Central memory CD8-positive, alpha-beta T cell (primary cell): ENCODE measurements at regions not wholly inside any gene's neighbourhood (a gene's known extent, or its start where the extent isn't known, plus 50 kb on each side); places are given as distances from the start of the nearest gene placed in this dataset.

Experiments used
- ATAC-seq: fragments of 150-1000 bp; cut with Tn5 transposase; replicated peaks from 2 replicates; pipeline ENCODE4 v1.10.0; 2022; ENCODE audit warnings: mild to moderate bottlenecking, moderate FRiP score, moderate number of reproducible peaks; ENCODE audit not compliant: poor library complexity, severe bottlenecking; ENCODE audit errors: extremely low read depth
- DNase-seq, 2 donors: peaks; one replicate each; pipeline ENCODE4 v3.0.0; 2021; ENCODE audit warnings: low spot score in 2 of 2
- H3K27ac Mint-ChIP-seq: one replicate; pipeline ENCODE4 v1.8.0; 2022; ENCODE audit warnings: low read depth, mild to moderate bottlenecking, moderate library complexity, mixed read lengths
- H3K27me3 Mint-ChIP-seq: one replicate; pipeline ENCODE4 v1.8.0; 2022; ENCODE audit warnings: mixed read lengths
- H3K36me3 Mint-ChIP-seq: one replicate; pipeline ENCODE4 v1.8.0; 2022; ENCODE audit warnings: mild to moderate bottlenecking, moderate library complexity, mixed read lengths; ENCODE audit not compliant: insufficient read depth
- H3K4me1 Mint-ChIP-seq: one replicate; pipeline ENCODE4 v1.8.0; 2022; ENCODE audit warnings: mixed read lengths
- H3K4me3 Mint-ChIP-seq: one replicate; pipeline ENCODE4 v1.8.0; 2022; ENCODE audit warnings: mild to moderate bottlenecking, moderate library complexity, mixed read lengths
- H3K9me3 Mint-ChIP-seq: one replicate; pipeline ENCODE4 v1.8.0; 2022; ENCODE audit warnings: mixed read lengths

DNA sequence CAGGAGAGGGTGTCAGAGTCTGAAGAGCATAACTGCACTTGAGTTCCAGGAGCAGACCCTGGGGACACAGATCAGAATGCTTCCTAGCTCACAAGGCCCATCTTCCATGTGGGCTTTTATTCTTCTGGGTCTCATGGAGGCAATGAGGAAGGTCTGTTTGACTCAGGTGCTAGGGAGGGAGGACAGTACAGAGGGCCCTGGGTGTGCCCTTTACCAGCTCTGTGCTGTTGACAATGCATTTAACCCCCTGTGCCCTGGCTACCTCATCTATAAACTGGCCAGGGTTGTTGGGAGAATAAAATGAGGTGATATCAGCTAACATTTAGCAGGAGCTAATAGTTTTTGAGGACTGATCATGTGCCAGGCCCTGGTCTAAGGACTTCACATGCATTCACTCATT is 318.0 kb downstream of the DMAC1 start:
- DNase-seq (no peak), ATAC-seq (no peak)
- Mint-ChIP-seq H3K9me3 (no peaks in the 10 kb centered on the region), H3K27me3 (peaks cover 9% of the 10 kb centered on the region), H3K36me3 (no peaks in the 10 kb centered on the region), H3K4me1 (no peaks in the 10 kb centered on the region), H3K27ac (no peak overlapping the region), H3K4me3 (no peak overlapping the region)

DNA sequence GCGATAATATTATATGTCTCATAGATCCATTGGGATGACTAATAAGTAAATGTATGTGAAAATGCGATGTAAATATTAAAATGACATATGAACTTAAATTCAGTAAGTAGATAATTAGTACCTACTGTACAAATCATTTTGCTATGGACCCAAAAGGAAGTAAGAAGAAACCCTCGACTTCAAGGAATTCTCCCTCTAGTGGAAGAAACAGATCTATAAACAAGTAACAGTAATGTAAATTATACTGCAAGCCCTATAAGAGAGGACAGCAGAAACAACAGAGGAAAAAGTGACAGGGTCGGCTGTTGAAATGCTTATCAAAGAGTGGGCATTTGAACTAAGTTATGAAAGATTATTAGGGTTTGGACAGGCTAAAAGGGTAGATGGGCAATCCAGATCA is 320.3 kb downstream of the DMAC1 start:
- Mint-ChIP-seq H3K4me3 (no peak overlapping the region), H3K27ac (no peak overlapping the region), H3K9me3 (no peaks in the 10 kb centered on the region), H3K36me3 (no peaks in the 10 kb centered on the region), H3K4me1 (no peaks in the 10 kb centered on the region), H3K27me3 (peaks cover 17% of the 10 kb centered on the region)
- ATAC-seq = no peak
- DNase-seq = no peak

DNA sequence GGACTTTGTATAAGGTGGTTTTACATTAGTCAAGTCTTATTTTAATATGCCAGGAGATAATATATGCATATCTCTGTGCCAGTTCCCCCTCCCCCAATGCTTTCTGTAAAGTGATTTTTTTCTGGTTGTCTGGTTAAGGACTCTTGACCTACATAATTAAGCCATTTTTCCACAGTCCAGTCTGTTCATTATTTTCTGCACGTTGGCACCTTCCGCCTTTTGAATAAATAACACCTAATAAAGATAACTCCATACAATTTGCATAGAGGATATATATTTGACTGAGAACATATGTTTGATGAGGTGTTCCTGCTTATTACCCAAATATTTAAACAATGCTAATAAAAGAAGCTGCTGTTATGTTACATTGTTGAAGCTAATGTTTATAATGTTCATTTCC is 320.9 kb downstream of the DMAC1 start:
- no peaks in the 10 kb centered on the region for H3K9me3 Mint-ChIP-seq
- DNase-seq (no peak), ATAC-seq (no peak)
- no peaks in the 10 kb centered on the region for H3K36me3 Mint-ChIP-seq
- no peak overlapping the region for H3K4me3 Mint-ChIP-seq
- no peaks in the 10 kb centered on the region for H3K4me1 Mint-ChIP-seq
- H3K27ac Mint-ChIP-seq = no peak overlapping the region
- H3K27me3 Mint-ChIP-seq = peaks cover 17% of the 10 kb centered on the region

DNA sequence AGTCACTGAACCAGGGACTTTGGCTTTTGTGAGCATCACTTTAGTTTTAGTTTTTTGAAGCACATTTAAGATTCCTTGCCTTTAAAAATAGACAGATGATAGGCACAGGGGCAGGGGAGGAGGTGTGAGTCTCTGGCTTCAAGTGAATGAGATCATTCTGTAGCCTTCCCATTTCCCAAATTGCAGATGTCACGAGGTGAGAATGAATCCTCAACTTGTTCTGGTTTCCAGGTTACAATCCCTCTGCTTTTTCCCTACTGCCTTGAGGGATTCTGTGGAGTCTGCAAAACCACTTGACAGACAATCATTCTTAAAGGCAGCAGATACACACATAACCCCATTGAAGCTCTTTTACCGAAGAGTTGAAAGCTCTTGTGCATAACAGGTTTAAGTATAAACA is 332.4 kb downstream of the DMAC1 start:
- Mint-ChIP-seq H3K27ac (no peak overlapping the region), H3K4me3 (no peak overlapping the region), H3K9me3 (no peaks in the 10 kb centered on the region), H3K36me3 (no peaks in the 10 kb centered on the region), H3K4me1 (no peaks in the 10 kb centered on the region), H3K27me3 (peaks cover 16% of the 10 kb centered on the region)
- ATAC-seq (no peak), DNase-seq (no peak)

DNA sequence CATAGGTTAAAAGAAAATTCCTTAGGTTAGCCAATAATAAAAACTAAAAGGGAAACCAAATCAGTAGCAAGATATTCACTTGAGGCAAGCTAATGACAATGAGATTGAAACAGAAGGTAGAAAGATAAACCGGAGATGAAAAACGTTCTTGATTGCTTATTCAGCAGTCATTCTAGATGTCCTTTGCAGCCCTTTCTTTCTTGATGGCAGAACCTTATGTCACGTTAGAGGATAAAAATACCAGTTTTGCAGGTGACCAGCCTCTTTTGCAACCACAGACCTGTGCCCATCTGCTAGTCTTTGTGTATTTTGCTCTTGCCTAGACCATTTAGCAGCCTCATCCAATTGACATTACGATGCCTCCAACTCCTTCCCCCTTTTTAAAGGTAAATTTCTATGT is 337.8 kb downstream of the DMAC1 start:
- no peaks in the 10 kb centered on the region for H3K4me1 Mint-ChIP-seq

DNA sequence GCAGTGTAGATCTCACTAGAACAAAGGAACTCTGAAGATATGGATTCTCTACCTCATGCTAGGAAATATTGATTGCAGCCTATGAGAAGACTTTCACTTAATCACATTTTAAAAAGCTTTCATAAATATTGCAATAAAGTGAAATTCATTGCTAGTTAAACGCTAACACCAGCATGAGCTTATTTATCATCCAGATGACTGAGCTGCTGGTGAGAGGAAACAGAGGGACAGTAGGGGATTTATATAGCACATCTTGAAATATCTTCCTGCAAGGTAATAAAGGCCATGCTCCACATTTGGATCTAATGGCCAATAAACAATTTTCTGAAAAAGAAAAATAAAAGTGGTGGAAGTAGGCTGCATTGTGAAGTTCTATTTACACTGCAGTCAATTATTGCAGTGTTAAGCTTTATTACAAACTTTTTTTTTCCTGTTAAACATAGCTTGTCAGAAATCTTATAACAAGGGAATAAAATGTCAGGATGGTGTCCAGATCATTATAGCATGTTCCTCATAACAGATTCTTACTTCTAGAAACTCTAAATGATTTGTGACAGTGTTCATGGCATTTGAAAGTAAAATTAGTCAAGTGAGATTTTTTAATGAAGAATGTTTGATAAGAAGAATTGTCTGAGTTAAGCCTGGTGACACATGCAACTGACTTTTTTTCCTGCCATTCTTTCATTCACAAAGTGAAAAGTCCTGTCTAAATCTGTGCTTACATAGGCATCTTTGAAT is 342.6 kb downstream of the DMAC1 start:
- H3K9me3 Mint-ChIP-seq = no peaks in the 10 kb centered on the region
- H3K4me3 Mint-ChIP-seq = no peak overlapping the region
- H3K36me3 Mint-ChIP-seq = no peaks in the 10 kb centered on the region
- no peak overlapping the region for H3K27ac Mint-ChIP-seq
- no peak for DNase-seq
- H3K4me1 Mint-ChIP-seq = no peaks in the 10 kb centered on the region
- H3K27me3 Mint-ChIP-seq = no peaks in the 10 kb centered on the region
- no peak for ATAC-seq

More for the DNA sequence above, 337.8 kb downstream of the DMAC1 start:
- Mint-ChIP-seq H3K27me3 (no peaks in the 10 kb centered on the region), H3K4me3 (no peak overlapping the region), H3K27ac (no peak overlapping the region), H3K36me3 (no peaks in the 10 kb centered on the region), H3K9me3 (no peaks in the 10 kb centered on the region)
- DNase-seq (no peak), ATAC-seq (no peak)

DNA sequence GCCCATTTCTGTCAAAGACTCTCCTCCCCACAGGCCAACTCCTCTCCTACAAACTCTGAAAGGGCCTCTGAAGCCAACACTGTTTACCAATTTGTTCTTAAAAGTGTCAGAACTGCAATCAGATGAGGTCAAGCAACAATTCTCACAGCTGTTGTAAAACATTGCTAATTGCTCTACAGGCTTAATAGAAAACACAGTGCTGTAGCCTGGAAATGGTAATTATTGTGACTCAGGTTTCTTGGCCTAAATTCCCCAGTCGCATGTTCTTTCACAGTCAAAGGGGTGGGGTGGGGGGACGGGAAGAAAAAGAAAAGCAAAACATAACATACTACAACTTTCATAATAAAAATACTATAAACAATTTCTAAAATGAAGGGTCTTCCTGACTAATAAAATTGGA is 343.2 kb downstream of the DMAC1 start:
- no peaks in the 10 kb centered on the region for H3K4me1 Mint-ChIP-seq
- no peaks in the 10 kb centered on the region for H3K27me3 Mint-ChIP-seq
- ATAC-seq (no peak), DNase-seq (no peak)
- H3K9me3 Mint-ChIP-seq = no peaks in the 10 kb centered on the region
- H3K36me3 Mint-ChIP-seq = no peaks in the 10 kb centered on the region
- H3K27ac Mint-ChIP-seq = no peak overlapping the region
- no peak overlapping the region for H3K4me3 Mint-ChIP-seq

DNA sequence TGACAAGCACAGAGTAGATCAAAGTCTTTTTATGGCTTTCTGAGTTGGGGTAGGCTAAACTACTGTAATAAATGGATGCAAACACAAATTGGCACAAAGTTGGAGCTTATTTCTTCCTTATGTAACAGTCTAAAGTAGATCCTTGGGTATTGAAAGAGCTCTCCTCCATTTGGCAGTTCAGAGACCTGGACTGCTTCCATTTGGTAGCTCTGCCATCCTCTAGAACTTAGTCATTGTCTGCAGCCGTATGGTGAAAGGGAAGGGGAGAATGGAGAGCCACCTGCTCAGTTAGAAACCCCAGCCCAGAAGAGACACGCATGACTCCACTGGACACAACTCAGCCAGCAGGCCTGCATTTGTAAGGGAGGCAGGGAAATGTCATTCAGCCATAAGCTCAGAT is 345.0 kb downstream of the DMAC1 start:
- DNase-seq = no peak
- no peaks in the 10 kb centered on the region for H3K27me3 Mint-ChIP-seq
- H3K36me3 Mint-ChIP-seq = no peaks in the 10 kb centered on the region
- ATAC-seq = no peak
- H3K4me3 Mint-ChIP-seq = no peak overlapping the region
- no peak overlapping the region for H3K27ac Mint-ChIP-seq
- no peaks in the 10 kb centered on the region for H3K9me3 Mint-ChIP-seq
- H3K4me1 Mint-ChIP-seq = no peaks in the 10 kb centered on the region

DNA sequence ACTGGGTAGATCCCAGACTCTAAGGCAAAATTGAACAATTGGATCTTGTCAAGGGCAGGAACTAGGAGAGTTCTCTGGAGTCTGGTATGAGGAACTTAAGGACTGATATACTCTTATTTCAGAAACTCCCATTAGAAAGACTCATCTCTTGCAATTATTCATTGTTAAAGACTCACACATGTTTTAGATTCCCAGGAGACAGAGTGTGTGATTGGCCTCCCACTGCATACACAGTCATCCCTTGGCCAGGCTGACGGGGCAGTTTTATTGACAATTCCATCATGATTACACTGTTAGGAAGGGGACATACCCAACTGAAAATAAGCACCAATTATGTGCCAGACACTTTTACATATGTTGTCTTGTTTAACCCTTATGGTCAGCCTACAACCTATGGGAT is 347.2 kb downstream of the DMAC1 start:
- Mint-ChIP-seq H3K36me3 (no peaks in the 10 kb centered on the region), H3K27ac (no peak overlapping the region), H3K4me1 (no peaks in the 10 kb centered on the region), H3K9me3 (no peaks in the 10 kb centered on the region), H3K4me3 (no peak overlapping the region), H3K27me3 (no peaks in the 10 kb centered on the region)
- no peak for DNase-seq
- ATAC-seq = no peak

DNA sequence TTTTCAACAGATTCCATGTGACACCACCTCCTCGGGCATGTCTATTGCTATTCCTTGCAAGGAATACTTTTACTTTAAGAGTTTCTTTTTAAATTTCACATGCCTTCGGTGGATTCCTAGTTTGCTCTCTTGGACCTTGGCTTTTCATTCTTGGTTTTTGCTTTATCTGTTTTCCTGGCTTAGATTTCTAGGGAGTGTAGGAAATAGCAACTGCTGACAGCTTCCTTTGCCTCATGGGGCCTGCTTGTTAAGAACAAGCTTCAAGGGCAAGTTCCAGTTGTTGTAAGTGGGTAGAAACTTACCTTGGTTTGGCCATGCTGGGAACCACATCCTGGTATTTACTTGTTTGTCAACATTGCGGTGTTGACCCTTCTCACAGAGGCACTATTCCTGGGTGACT is 348.5 kb downstream of the DMAC1 start:
- Mint-ChIP-seq H3K27ac (no peak overlapping the region), H3K27me3 (no peaks in the 10 kb centered on the region), H3K4me3 (no peak overlapping the region), H3K9me3 (no peaks in the 10 kb centered on the region), H3K4me1 (no peaks in the 10 kb centered on the region), H3K36me3 (no peaks in the 10 kb centered on the region)
- DNase-seq (no peak), ATAC-seq (no peak)

DNA sequence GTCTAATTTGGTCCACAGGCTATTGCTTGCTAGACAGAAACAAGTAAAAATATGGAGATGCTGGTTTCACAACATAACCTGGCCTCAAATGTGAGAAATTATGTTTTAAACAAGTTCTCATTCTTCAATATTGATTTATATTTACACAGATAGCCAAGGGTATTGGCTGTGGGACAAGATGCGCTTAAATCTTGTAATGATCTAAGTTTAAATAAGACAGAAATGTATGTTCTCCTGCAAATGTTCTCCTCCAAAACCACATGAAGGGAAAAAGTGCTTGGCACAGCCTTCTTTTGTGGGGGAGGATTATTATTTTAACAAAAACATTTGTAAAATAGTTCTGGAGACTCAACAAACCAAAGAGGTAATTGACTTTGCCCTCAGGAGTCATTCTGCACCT is 356.0 kb downstream of the DMAC1 start:
- Mint-ChIP-seq H3K9me3 (no peaks in the 10 kb centered on the region), H3K4me1 (no peaks in the 10 kb centered on the region), H3K27me3 (no peaks in the 10 kb centered on the region), H3K27ac (no peak overlapping the region), H3K4me3 (no peak overlapping the region), H3K36me3 (no peaks in the 10 kb centered on the region)
- no peak for ATAC-seq
- DNase-seq = no peak

DNA sequence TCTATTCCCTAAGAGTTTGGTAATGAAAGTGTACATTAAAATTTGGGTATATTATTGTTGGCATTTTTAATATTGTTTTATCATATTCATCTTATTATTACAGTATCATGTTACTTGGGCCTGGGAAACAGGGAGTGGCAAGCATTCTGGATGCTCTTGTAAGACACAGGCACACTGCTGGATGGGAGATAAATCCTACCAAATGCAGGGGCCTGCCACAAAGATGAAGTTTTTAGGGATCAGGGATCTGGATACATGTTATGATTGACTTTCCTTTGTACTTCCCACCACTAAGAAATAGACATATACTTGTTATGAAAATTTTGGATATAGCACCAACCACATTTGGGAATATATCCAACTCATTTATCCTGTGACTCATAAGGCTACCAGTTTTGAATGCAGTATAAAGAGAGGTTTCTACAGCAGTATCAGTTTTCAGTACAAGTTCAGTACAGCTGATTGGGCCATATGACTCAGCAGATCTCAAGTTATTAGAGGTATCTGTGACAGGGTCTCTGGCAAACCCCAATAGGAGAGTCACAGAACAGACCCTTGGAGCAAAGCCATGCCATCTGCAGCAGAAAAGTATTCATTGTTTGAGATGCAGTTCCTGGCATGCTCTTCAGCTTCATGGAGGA is 360.1 kb downstream of the DMAC1 start:
- Mint-ChIP-seq H3K36me3 (peaks cover 2% of the 10 kb centered on the region), H3K27ac (no peak overlapping the region), H3K27me3 (no peaks in the 10 kb centered on the region), H3K4me3 (no peak overlapping the region), H3K4me1 (no peaks in the 10 kb centered on the region), H3K9me3 (no peaks in the 10 kb centered on the region)
- DNase-seq = no peak
- no peak for ATAC-seq

DNA sequence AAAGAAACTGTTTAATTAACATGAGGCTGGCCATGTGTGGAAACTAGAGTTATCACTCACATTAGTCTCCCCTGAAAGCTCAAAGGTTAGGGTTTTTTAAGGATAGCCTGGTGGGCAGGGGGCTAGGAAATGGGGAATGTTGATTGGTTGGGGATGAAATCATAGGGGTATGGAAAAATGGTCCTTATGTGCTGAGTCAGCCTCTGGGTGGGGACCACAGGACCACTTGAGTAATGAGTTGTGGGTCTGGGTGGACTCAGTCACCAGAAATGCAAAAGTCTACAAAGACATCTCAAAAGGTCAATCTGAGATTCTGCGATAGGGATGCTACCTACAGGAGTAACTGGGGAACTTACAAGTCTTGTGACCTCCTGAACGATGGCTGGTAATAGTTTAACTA is 362.8 kb downstream of the DMAC1 start:
- DNase-seq = no peak
- Mint-ChIP-seq H3K4me3 (no peak overlapping the region), H3K27me3 (no peaks in the 10 kb centered on the region), H3K9me3 (peaks cover 9% of the 10 kb centered on the region), H3K4me1 (no peaks in the 10 kb centered on the region), H3K36me3 (peaks cover 2% of the 10 kb centered on the region), H3K27ac (no peak overlapping the region)
- ATAC-seq = no peak
